ENCODE measurements at regions not wholly inside any gene's neighbourhood (a gene's known extent, or its start where the extent isn't known, plus 50 kb on each side); places are given as distances from the start of the nearest gene placed in this dataset.

- H3K27me3 Mint-ChIP-seq (ENCODE audit: low read depth): no peaks in the 10 kb centered on the region
- Histone ChIP-seq H2BK12ac (ENCODE audit: insufficient read length, low read depth, low read length) (no peak overlapping the region), H2AK5ac (ENCODE audit: insufficient read length, low read length) (no peak overlapping the region), H3K9me3 (ENCODE audit: control insufficient read depth, low read depth, low read length) (no peaks in the 10 kb centered on the region), H3T11ph (ENCODE audit: low read length) (no peak overlapping the region), H3K4me1 (ENCODE audit: insufficient read depth, low read length) (peaks cover 9% of the 10 kb centered on the region; the same call in 1 of the 2 replicates), H3K18ac (ENCODE audit: insufficient read length, low read depth, low read length) (no peak overlapping the region), H2BK15ac (ENCODE audit: low read depth, low read length) (no peak overlapping the region), H4K91ac (ENCODE audit: insufficient read length, low read depth, low read length) (no peak overlapping the region), H3K4ac (ENCODE audit: low read depth, low read length) (no peak overlapping the region), H2AFZ (ENCODE audit: low read length) (no peak overlapping the region), H4K20me1 (ENCODE audit: control insufficient read depth, insufficient read depth, insufficient read length) (no peaks in the 10 kb centered on the region), H2BK120ac (ENCODE audit: low read depth, low read length, poor library complexity, severe bottlenecking) (no peak overlapping the region), H2BK20ac (ENCODE audit: low read depth, low read length, poor library complexity, severe bottlenecking) (no peak overlapping the region), H3K23ac (ENCODE audit: insufficient read length, low read depth, low read length) (no peak overlapping the region), H4K8ac (replicated peaks; ENCODE audit: insufficient read length, low read depth, low read length) (no peak overlapping the region), H3K4me2 (ENCODE audit: insufficient read depth, insufficient read length, low read length) (no peak overlapping the region), H3K9ac (ENCODE audit: extremely low read depth, insufficient read length, low read length) (no peak overlapping the region), H3K79me2 (ENCODE audit: insufficient read depth, low read length) (no peaks in the 10 kb centered on the region), H2BK5ac (ENCODE audit: insufficient read length, low read length) (no peak overlapping the region), H3K56ac (ENCODE audit: insufficient read length, low read depth, low read length) (no peak overlapping the region), H3K23me2 (ENCODE audit: insufficient read length, low read depth, low read length, poor library complexity, severe bottlenecking) (no peaks in the 10 kb centered on the region), H4K5ac (ENCODE audit: insufficient read length, low read depth, low read length) (no peak overlapping the region), H3K14ac (ENCODE audit: insufficient read depth, low read length) (no peak overlapping the region), H3K27ac (ENCODE audit: insufficient read length, low read depth, low read length) (no peak overlapping the region), H3K27me3 (ENCODE audit: insufficient read depth, low read length) (no peaks in the 10 kb centered on the region), H3K79me1 (ENCODE audit: insufficient read depth, low read depth, low read length, poor library complexity, severe bottlenecking) (no peaks in the 10 kb centered on the region)
- H3K27ac Mint-ChIP-seq: no peak overlapping the region
- no peak overlapping the region for H3K4me3 Mint-ChIP-seq
- no peaks in the 10 kb centered on the region; a peak in 1 of 5 replicates for H3K9me3 Mint-ChIP-seq
- H3K36me3 Mint-ChIP-seq (ENCODE audit: insufficient read depth in 1 of 3, low read depth in 3 of 3): no peaks in the 10 kb centered on the region
- peaks cover 45 to 46% of the 10 kb centered on the region in 2 experiments for H3K4me1 Mint-ChIP-seq
- no peak for TF ChIP-seq CTCF (conservative IDR thresholded peaks at IDR 0.05)
- no CpG with 5 or more reads among the region's 6 CpGs for WGBS (ENCODE audit: extremely low coverage, insufficient read length, low lambda C conversion rate)
- DNase-seq: no peak
These were observed 201.1 kb downstream of the SP3 start for GRCh38 chr2:173764094-173764493.
